Mucosa of gallbladder (tissue), 1 donor: ENCODE measurements at regions not wholly inside any gene's neighbourhood (a gene's known extent, or its start where the extent isn't known, plus 50 kb on each side); places are given as distances from the start of the nearest gene placed in this dataset.
"Not testable (repeated sequence)": the region's sequence is repeated elsewhere in the genome, so short reads cannot be mapped to it uniquely, and the experiment has no call there.

Experiments used
- DNase-seq: peaks from one replicate; pipeline ENCODE4 v3.0.0-alpha.2; 2020; ENCODE audit warnings: low spot score
- donor health status: DM: no; HTN: no; CAD: no.

DNA sequence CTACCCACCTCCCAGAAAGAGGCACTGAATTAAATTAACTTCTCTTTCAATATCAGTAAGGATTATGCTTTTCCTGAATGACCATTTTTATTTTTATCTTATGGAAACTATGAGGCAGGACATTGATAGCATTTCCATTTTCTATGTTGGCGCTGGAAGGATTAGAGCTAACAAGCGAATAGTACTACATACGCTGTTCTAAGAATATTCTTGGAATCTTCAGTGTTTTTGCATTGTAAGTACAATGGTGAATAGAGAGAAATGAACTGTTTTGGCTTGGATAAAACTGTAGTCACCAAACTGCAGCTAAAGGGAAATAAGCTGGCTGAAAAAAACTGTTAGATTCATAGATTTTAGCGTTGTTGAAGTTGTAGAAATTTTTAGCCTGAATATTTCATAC is 779.0 kb upstream of the ADGRL4 start:
- no peak for DNase-seq

GRCh38 chr1:79781261-79781660 is 774.7 kb upstream of the ADGRL4 start:
- no peak for DNase-seq

DNA sequence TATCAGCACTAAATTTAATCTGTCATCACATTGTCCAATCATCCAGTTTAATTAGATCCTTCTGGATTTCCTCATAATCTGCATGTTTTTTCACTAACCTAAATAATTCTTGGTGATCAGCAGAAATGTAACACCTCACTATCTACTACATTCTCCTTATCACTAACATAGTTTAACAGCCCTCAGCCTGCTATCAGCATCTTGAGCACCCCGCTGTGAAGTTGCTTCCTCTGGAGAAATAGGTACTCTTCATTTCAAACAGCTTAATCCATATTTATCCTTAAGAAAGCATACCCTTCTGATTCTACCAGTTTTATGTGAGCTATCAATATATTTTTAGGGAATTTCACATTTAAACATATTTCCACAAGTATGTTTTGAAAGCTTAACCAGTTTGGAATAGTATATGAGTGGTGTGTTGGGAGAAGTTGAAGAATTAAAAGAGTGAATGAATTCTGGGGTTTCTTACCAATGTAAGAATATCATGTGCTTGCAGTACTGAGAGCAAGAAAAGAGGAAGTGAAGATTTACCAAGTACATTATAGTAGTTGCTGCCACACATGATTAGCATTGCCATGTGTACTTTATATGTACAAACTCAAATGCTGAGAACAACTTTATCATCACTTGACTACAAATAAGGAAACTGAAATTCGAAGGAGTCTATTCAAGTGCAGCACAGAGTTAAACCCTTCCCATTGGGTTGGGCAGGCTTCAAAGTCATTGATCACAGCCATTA is 771.1 kb upstream of the ADGRL4 start:
- no peak for DNase-seq

GRCh38 chr1:79775402-79775801 is 768.9 kb upstream of the ADGRL4 start:
- DNase-seq = no peak

DNA sequence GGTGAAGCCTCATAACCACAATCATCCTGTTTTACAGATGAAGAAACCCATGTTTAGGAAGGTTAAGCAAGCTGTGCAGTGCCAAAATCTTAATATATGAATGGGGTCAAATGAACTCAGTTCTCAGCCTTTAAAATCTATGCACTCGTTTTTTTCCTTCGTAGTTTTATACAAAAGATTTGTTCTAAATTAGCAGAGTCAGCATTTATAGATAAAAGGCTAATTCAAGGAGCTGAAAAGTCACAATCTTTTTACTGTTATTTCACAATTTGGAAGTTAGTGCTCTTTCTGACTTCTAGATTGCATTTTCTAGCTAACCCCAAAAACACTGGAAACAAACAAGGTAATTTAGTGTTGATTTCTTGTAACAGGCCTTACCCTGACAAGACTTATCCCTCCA is 766.9 kb upstream of the ADGRL4 start:
- DNase-seq = no peak

DNA sequence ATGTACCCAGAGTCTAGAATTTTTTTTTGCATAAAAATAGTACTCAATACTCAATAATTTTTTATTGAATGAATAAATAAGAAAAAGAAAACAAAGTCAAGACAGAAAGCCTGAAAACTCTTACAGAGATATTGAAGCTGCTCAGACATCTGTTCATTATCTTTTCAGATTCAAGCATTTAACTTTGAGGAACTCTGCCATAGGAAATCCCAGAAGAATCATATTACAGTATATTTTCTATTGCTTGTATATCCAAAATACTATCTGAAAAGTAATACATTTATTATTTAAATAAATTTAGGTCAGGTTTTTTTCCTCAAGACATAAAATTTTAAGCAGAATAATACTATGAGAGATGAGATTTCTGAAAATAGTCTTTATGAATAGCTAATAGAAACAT is 755.9 kb upstream of the ADGRL4 start:
- no peak for DNase-seq

DNA sequence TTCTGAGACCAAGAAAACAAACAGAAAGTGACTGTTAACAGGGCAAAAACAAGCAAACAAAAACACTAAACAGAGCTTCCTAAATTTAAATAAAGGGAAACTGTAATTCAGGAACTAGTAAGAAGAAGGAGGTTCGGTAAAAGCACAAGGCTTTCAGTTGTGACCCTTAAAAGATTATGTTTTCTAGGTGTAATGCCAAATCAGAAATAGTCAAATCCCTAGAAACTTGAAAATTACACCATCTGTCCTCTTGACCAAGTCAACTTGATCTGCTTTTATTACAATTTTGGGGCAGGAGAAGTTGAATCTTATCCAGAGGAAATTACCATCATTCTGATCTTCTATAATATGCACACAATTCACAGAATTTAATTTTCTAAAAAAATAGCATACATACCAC is 754.0 kb upstream of the ADGRL4 start:
- no peak for DNase-seq

DNA sequence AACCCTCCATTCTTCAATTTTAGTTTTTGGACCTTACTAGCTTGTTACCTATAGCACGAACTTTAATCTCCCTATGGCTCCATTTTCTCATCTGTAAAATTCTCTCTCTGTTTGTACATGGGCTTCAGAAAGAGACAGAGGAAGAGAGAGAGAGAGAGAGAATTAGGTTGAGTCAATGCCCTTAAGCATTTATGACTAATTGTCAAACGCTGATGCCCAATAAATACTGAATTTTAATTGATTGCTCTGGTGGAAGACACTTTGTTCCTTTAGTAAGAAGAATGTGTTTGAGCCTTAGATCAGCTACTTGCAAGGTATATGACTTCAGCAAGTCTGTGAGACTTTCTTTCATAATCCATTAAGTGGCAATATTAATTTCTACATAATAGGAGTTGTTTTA is 743.1 kb upstream of the ADGRL4 start:
- DNase-seq = no peak

GRCh38 chr1:79745929-79746328 is 739.4 kb upstream of the ADGRL4 start:
- DNase-seq = no peak

GRCh38 chr1:79744746-79745145 is 738.2 kb upstream of the ADGRL4 start:
- no peak for DNase-seq

DNA sequence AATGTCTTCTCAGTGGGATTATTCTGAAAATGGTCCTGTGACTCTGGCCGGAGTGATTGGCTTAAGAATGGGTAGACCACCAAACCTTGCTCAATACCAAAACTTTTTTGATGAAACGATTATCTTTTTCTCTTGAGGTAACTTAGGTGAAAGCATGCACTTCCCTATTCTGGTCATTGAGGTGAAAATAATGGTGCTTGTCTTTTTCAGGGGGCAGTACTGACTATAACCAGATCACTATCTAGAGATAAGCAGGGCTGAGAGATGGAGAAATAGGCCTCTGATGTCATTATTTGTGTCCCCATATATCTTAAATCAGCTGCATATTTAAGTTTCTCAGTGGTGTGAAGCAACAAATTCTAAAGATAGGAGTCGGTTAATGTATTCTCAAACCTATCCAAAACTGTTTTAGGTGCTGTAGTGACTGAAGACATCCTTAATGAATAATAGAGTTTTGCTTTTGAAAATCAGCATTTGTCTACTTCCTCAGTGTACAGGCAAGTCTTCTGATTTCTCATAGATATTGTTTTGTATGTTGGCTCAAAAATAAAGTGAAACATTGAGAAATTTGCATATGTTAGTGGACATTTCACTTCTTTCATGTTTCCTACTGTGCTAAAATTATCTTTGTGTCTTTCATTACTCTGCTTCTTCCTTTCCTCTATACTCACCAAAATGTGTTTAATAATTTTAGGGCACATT is 735.3 kb upstream of the ADGRL4 start:
- no peak for DNase-seq

GRCh38 chr1:79738101-79738500 is 731.6 kb upstream of the ADGRL4 start:
- no peak for DNase-seq

GRCh38 chr1:79737193-79737592 is 730.7 kb upstream of the ADGRL4 start:
- no peak for DNase-seq

DNA sequence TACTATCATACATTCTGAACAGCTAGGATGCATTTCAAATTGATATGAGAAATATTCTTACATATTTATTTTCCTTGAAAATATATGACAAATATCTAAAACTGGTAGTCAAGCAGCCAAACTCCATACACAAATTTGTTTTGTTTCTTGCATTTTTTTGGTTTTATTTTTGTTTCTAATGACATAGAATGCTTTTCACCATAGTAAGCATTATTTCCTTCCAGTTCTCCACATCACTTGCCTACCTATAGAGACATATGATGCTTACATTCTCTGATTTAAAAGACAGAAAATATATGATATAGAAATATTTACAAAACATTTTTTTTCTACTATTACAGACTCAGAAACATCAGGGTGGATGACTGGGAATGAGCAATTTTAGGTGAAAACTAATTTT is 726.4 kb upstream of the ADGRL4 start:
- DNase-seq = no peak

DNA sequence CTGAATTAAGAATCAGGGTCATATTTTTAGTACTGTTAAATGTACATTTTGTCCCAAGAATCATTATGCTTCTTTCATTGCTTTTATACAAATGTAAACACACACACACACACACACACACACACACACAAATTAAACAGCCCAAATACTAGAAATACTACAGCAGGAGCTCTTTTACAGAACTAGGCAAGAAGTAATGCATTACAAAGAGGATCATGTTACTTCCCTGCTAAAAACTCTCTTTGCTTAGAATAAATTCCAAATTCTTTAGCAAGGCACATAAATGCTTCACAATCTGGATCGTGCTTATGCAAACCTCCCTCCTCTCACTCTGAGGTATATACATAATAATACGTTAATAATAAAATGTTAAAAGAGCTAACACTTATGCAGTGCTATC is 720.4 kb upstream of the ADGRL4 start:
- no peak for DNase-seq

GRCh38 chr1:79726321-79726720 is 719.8 kb upstream of the ADGRL4 start:
- no peak for DNase-seq

DNA sequence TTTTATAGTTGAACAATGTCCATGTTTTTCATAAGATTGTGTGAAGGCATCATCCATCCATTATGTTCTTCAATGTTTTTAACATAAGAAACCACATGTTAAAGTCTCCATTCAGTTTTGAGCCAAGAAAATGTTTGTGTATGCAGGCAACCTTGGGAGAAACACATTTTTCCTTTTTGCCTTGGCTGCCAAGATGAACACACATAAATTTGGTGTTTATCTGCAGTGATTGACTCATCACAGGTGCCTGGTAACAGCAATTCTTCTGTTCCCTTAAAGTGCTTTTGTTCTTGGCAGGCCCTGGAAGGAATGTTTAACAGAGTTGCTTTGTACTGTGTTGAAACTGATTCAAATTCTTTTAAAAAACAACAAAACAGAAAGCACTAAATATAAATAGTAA is 709.9 kb upstream of the ADGRL4 start:
- no peak for DNase-seq

DNA sequence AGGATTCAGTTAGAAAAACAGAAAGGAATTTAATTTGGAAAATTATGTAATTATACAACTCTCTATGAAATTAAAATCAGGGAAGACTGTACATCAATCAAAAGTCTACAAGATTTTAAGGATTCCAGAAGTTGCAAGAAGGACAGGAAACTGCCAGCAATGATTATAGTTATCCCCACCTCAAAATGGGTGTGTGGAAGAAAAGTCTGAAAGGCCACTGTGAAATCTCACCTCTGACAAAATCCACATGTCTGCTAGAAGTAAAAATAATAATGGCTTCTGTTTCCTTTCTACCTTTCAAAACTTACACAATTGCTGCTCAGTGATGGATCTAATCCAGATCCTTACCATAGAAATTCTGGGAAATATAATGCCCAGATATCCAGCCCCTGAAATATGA is 708.1 kb upstream of the ADGRL4 start:
- no peak for DNase-seq

DNA sequence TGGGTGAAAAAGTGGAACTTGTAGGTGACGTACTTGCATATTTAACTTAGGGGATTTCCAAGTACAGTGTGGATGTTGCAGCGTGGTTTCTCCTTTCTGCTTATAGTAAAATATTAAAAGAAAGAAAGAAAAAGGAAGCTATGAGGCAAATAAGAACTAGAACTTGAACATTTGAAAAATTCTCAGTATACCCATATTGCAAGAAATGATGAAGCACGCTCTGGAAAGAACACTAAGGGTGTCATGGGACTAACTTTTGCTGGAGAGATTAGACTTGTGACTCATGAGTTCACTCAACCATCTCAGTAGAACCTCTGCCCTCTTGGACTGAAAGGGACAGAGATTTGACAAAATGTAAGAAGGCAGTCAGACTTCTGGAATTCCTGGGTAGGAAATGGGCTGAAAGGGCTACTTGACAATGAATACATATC is 704.5 kb upstream of the ADGRL4 start:
- no peak for DNase-seq

DNA sequence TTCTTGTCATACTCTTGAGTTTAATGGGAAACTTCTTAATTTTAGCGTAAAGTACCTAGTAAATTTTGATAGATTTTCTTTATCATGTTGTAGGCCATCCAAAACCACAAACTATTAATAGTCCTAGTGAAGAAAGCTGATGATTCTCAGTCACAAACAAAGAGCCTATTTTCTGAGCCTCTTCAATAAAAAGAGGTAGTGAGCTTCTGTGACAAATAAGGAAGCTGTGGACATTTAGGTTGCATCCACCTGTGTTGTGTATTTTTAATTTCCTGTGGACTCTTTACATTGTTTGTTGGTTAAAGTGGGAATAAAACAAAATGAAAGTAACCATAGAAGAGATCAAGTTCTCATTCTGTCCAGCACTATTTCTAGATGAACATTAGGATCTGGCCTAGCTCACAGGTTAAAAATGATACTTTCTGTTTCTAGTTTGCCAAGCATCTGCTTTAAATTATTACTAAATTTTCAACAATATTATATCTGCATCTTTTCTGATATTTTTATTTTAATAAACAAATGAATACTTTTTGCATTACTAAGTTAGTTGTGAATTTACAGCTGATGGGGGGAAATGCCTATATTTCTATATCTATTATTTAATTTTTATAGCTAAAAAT is 702.2 kb upstream of the ADGRL4 start:
- no peak for DNase-seq

DNA sequence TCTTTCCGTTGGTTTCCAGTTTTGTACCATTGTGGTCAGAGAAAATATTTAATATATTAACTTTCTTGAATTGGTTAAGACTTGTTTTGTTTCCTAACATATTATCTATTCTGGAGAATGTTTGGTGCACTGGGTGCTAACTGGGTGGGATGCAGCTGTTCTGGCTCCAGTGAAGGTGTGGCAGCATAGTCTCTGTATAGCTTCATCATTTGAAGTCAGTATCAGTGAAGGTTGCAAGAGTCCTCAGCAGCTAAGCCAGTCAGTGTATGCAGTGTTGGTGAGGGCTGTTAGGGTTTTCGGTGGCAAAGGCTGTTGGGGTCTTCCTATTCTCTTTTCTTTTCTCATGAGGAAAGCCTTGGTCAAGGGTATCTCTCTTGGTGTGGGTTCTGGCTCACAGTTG is 698.7 kb upstream of the ADGRL4 start:
- no peak for DNase-seq

- DNase-seq = no peak
Measured at GRCh38 chr1:79704067-79704466, 697.5 kb upstream of the ADGRL4 start.

DNA sequence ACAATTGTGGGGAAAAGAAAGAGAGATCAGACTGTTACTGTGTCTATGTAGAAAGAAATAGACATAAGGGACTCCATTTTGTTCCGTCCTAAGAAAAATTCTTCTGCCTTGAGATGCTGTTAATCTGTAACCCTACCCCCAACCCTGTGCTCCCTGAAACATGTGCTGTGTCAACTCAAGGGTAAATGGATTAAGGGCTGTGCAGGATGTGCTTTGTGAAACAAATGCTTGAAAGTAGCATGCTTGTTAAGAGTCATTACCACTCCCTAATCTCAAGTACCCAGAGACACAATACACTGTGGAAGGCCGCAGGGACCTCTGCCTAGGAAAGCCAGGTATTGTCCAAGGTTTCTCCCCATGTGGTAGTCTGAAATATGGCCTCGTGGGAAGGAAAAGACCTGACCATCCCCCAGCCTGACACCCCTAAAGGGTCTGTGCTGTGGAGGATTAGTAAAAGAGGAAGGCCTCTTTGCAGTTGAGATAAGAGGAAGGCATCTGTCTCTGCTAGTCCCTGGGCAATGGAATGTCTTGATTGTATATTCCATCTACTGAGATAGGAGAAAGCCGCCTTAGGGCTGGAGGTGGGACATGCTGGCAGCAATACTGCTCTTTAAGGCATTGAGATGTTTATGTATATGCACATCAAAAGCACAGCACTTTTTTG is 695.9 kb upstream of the ADGRL4 start:
- DNase-seq = not testable (repeated sequence)
